ENCODE measurements at regions not wholly inside any gene's neighbourhood (a gene's known extent, or its start where the extent isn't known, plus 50 kb on each side); places are given as distances from the start of the nearest gene placed in this dataset.

DNA sequence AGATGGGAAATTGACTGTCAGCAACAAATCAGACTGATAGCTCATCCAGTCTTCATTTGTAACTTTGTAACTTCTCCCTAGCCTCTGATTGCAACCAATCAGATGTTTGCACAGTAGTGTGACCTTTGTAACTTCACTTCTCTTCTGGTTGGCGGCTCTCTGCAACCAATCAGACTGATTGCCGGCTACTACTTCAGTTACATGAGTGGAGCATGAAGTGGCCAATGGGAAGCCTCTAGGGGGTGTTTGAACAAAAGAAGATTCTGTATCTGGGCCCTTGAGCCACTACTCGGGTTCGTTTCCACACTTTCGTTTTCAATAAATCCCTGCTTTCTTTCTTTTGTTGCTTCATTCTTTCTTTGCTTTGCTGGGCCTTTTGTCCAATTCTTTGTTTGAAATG, 1285.8 kb downstream of the TECRL start:
- H4K8ac ChIP-seq (ENCODE audit: low read depth, low read length) = no peak overlapping the region
- H2BK120ac ChIP-seq (ENCODE audit: insufficient read depth, low read length, poor library complexity) = no peak overlapping the region
- H2AK5ac ChIP-seq (ENCODE audit: low read length) = no peak overlapping the region
- no peaks in the 10 kb centered on the region for H3K79me1 ChIP-seq (ENCODE audit: low read length)
- H2AFZ ChIP-seq (ENCODE audit: insufficient read depth, low read length, poor library complexity) = no peak overlapping the region
- DNase-seq = no peak
- no peak overlapping the region for H3K14ac ChIP-seq (ENCODE audit: low read length)
- H2BK12ac ChIP-seq (ENCODE audit: low read length) = no peak overlapping the region
- no peak overlapping the region for H3K27ac ChIP-seq (ENCODE audit: low read depth, low read length)
- no peak overlapping the region for H4K91ac ChIP-seq (ENCODE audit: low read depth, low read length)
- H2BK5ac ChIP-seq (ENCODE audit: low read depth, low read length, poor library complexity) = no peak overlapping the region
- H3K23ac ChIP-seq (ENCODE audit: low read length) = no peak overlapping the region
- no peaks in the 10 kb centered on the region for H3K4me1 ChIP-seq (ENCODE audit: control insufficient read depth in 1 of 2, insufficient read depth in 2 of 2, low read length in 2 of 2)
- no peaks in the 10 kb centered on the region for H3K36me3 ChIP-seq (ENCODE audit: control insufficient read depth in 1 of 2, insufficient read depth in 2 of 2, low read length in 2 of 2)
- H3K4me2 ChIP-seq (ENCODE audit: low read length) = no peak overlapping the region
- H3K9me3 ChIP-seq (ENCODE audit: insufficient read depth, low read depth, low read length) = no peaks in the 10 kb centered on the region
- H3K27me3 ChIP-seq (ENCODE audit: insufficient read depth, low read length) = no peaks in the 10 kb centered on the region
- no CpG with 5 or more reads among the region's 5 CpGs for WGBS (ENCODE audit: extremely low coverage, insufficient coverage, insufficient read length)
- no peak overlapping the region for H3K4ac ChIP-seq (ENCODE audit: low read depth, low read length)
- H3K9ac ChIP-seq (ENCODE audit: low read length) = no peak overlapping the region
- no peak overlapping the region for H3K4me3 ChIP-seq (ENCODE audit: low read depth, low read length)
- H3K79me2 ChIP-seq (ENCODE audit: control insufficient read depth, insufficient read depth, low read length, poor library complexity) = no peaks in the 10 kb centered on the region
- no peak overlapping the region for H4K12ac ChIP-seq (ENCODE audit: low read depth, low read length)
- no peak overlapping the region for H3K18ac ChIP-seq (ENCODE audit: low read length)

DNA sequence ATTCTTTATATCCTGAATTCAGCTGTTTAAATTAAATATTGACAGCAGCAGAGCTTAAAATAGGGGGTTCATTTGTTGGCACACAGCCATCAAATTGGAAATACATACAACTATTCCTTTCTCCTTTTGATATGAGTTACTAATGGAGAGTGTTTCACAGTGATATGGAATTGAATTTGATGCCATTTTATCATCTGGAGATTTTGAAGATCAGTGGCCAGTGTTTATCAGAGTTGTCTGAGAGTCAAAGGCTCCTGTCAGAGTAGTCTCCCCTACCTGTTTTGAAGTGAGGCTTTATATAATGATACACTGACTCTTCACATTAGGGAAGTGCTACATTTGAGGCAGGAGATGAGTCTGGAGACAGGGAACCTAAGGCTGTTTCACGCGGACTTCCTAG, 1286.3 kb downstream of the TECRL start:
- Histone ChIP-seq H3K79me1 (ENCODE audit: low read length) (no peaks in the 10 kb centered on the region), H3K79me2 (ENCODE audit: control insufficient read depth, insufficient read depth, low read length, poor library complexity) (no peaks in the 10 kb centered on the region), H3K4me1 (ENCODE audit: control insufficient read depth in 1 of 2, insufficient read depth in 2 of 2, low read length in 2 of 2) (no peaks in the 10 kb centered on the region), H3K27ac (ENCODE audit: low read depth, low read length) (no peak overlapping the region), H2AFZ (ENCODE audit: insufficient read depth, low read length, poor library complexity) (no peak overlapping the region), H4K12ac (ENCODE audit: low read depth, low read length) (no peak overlapping the region), H3K18ac (ENCODE audit: low read length) (no peak overlapping the region), H3K9me3 (ENCODE audit: insufficient read depth, low read depth, low read length) (no peaks in the 10 kb centered on the region), H2BK120ac (ENCODE audit: insufficient read depth, low read length, poor library complexity) (no peak overlapping the region), H3K4me3 (ENCODE audit: low read depth, low read length) (no peak overlapping the region), H3K23ac (ENCODE audit: low read length) (no peak overlapping the region), H3K4ac (ENCODE audit: low read depth, low read length) (no peak overlapping the region), H3K27me3 (ENCODE audit: insufficient read depth, low read length) (no peaks in the 10 kb centered on the region), H3K4me2 (ENCODE audit: low read length) (no peak overlapping the region), H3K9ac (ENCODE audit: low read length) (no peak overlapping the region), H4K8ac (ENCODE audit: low read depth, low read length) (no peak overlapping the region), H3K14ac (ENCODE audit: low read length) (no peak overlapping the region), H4K91ac (ENCODE audit: low read depth, low read length) (no peak overlapping the region), H2BK12ac (ENCODE audit: low read length) (no peak overlapping the region), H2BK5ac (ENCODE audit: low read depth, low read length, poor library complexity) (no peak overlapping the region), H2AK5ac (ENCODE audit: low read length) (no peak overlapping the region), H3K36me3 (ENCODE audit: control insufficient read depth in 1 of 2, insufficient read depth in 2 of 2, low read length in 2 of 2) (no peaks in the 10 kb centered on the region)
- DNase-seq = no peak
- WGBS (ENCODE audit: extremely low coverage, insufficient coverage, insufficient read length) = no CpG with 5 or more reads among the region's 2 CpGs

DNA sequence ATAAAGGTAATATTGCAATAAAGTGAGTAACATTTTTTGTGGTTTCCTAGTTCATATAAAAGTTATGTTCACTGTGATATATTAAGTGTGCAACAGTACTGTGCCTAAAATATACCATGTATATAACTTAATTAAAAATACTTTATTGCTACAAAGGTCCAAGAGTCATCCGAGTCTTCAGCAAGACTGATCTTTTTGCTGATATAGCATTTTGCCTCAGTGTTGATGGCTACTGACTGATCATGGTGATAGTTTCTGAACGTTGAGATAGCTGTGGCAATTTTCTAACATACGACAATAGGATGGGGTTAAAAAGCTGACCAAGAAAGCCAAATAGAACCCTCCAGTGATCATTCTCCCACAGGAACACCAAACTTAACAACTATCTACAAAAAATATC, 1302.7 kb downstream of the TECRL start:
- Histone ChIP-seq H3K27me3 (ENCODE audit: insufficient read depth, low read length) (no peaks in the 10 kb centered on the region), H3K23ac (ENCODE audit: low read length) (no peak overlapping the region), H2BK120ac (ENCODE audit: insufficient read depth, low read length, poor library complexity) (no peak overlapping the region), H3K18ac (ENCODE audit: low read length) (no peak overlapping the region), H3K14ac (ENCODE audit: low read length) (no peak overlapping the region), H3K9ac (ENCODE audit: low read length) (no peak overlapping the region), H2BK12ac (ENCODE audit: low read length) (no peak overlapping the region), H3K79me1 (ENCODE audit: low read length) (no peaks in the 10 kb centered on the region), H4K12ac (ENCODE audit: low read depth, low read length) (no peak overlapping the region), H3K79me2 (ENCODE audit: control insufficient read depth, insufficient read depth, low read length, poor library complexity) (no peaks in the 10 kb centered on the region), H3K4me1 (ENCODE audit: control insufficient read depth in 1 of 2, insufficient read depth in 2 of 2, low read length in 2 of 2) (no peaks in the 10 kb centered on the region), H3K4me3 (ENCODE audit: low read depth, low read length) (no peak overlapping the region), H3K4me2 (ENCODE audit: low read length) (no peak overlapping the region), H2AK5ac (ENCODE audit: low read length) (no peak overlapping the region), H3K9me3 (ENCODE audit: insufficient read depth, low read depth, low read length) (no peaks in the 10 kb centered on the region), H4K8ac (ENCODE audit: low read depth, low read length) (no peak overlapping the region), H2BK5ac (ENCODE audit: low read depth, low read length, poor library complexity) (no peak overlapping the region), H3K36me3 (ENCODE audit: control insufficient read depth in 1 of 2, insufficient read depth in 2 of 2, low read length in 2 of 2) (no peaks in the 10 kb centered on the region), H3K4ac (ENCODE audit: low read depth, low read length) (no peak overlapping the region), H4K91ac (ENCODE audit: low read depth, low read length) (no peak overlapping the region), H3K27ac (ENCODE audit: low read depth, low read length) (no peak overlapping the region), H2AFZ (ENCODE audit: insufficient read depth, low read length, poor library complexity) (no peak overlapping the region)
- no peak for DNase-seq
- WGBS (ENCODE audit: extremely low coverage, insufficient coverage, insufficient read length) = no CpG with 5 or more reads among the region's 3 CpGs

DNA sequence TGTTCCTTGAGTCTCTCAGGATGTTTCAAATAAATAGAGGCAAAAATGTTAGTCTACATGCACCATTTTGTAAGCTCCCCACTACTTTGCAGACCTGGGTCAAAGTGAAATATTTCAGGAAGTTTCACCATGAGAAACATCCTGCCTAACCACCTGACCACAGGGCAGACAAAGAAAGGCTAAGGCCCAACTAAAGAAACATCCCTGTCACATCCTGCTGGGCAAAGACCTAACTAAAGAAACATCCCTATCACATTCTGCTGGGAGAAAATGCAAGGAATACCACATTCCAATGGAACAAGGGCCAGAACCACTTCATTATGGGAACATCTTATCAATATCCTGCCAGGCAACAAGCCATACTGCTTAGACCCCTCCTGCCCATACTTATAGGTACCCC, 1303.4 kb downstream of the TECRL start:
- Histone ChIP-seq H3K9me3 (ENCODE audit: insufficient read depth, low read depth, low read length) (no peaks in the 10 kb centered on the region), H3K4me3 (ENCODE audit: low read depth, low read length) (no peak overlapping the region), H3K27me3 (ENCODE audit: insufficient read depth, low read length) (no peaks in the 10 kb centered on the region), H2AFZ (ENCODE audit: insufficient read depth, low read length, poor library complexity) (no peak overlapping the region), H3K4me2 (ENCODE audit: low read length) (no peak overlapping the region), H2BK120ac (ENCODE audit: insufficient read depth, low read length, poor library complexity) (no peak overlapping the region), H3K18ac (ENCODE audit: low read length) (no peak overlapping the region), H3K4ac (ENCODE audit: low read depth, low read length) (no peak overlapping the region), H3K36me3 (ENCODE audit: control insufficient read depth in 1 of 2, insufficient read depth in 2 of 2, low read length in 2 of 2) (no peaks in the 10 kb centered on the region), H3K9ac (ENCODE audit: low read length) (no peak overlapping the region), H3K14ac (ENCODE audit: low read length) (no peak overlapping the region), H2BK5ac (ENCODE audit: low read depth, low read length, poor library complexity) (no peak overlapping the region), H3K4me1 (ENCODE audit: control insufficient read depth in 1 of 2, insufficient read depth in 2 of 2, low read length in 2 of 2) (no peaks in the 10 kb centered on the region), H4K91ac (ENCODE audit: low read depth, low read length) (no peak overlapping the region), H2BK12ac (ENCODE audit: low read length) (no peak overlapping the region), H3K79me2 (ENCODE audit: control insufficient read depth, insufficient read depth, low read length, poor library complexity) (no peaks in the 10 kb centered on the region), H3K79me1 (ENCODE audit: low read length) (no peaks in the 10 kb centered on the region), H2AK5ac (ENCODE audit: low read length) (no peak overlapping the region), H4K12ac (ENCODE audit: low read depth, low read length) (no peak overlapping the region), H3K23ac (ENCODE audit: low read length) (no peak overlapping the region), H3K27ac (ENCODE audit: low read depth, low read length) (no peak overlapping the region), H4K8ac (ENCODE audit: low read depth, low read length) (no peak overlapping the region)
- no peak for DNase-seq

DNA sequence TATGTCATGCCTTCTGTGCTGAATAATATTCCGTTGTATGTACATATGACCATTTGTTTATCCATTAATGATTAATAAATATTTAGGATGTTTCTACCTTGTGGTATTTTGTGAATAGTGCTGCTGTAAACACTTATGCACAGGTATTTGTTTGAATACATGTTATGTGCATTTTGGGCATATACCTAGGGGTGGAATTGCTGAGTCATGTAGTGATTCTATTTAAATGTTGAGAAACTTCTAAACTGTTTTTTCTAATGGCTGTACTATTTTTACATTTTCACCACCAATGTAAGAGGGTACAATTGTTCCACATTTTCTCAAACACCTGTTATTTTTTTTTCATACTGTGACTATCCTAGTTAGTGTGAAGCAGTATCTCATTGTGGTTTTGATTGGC, 1318.6 kb downstream of the TECRL start:
- H2AK5ac ChIP-seq (ENCODE audit: low read length) = no peak overlapping the region
- H2BK12ac ChIP-seq (ENCODE audit: low read length) = no peak overlapping the region
- H3K4me2 ChIP-seq (ENCODE audit: low read length) = no peak overlapping the region
- H2AFZ ChIP-seq (ENCODE audit: insufficient read depth, low read length, poor library complexity) = no peak overlapping the region
- H3K4me1 ChIP-seq (ENCODE audit: control insufficient read depth in 1 of 2, insufficient read depth in 2 of 2, low read length in 2 of 2) = no peaks in the 10 kb centered on the region
- no peak overlapping the region for H4K12ac ChIP-seq (ENCODE audit: low read depth, low read length)
- no peaks in the 10 kb centered on the region for H3K36me3 ChIP-seq (ENCODE audit: control insufficient read depth in 1 of 2, insufficient read depth in 2 of 2, low read length in 2 of 2)
- no peaks in the 10 kb centered on the region for H3K79me1 ChIP-seq (ENCODE audit: low read length)
- H3K14ac ChIP-seq (ENCODE audit: low read length) = no peak overlapping the region
- no CpG with 5 or more reads among the region's 1 CpG for WGBS (ENCODE audit: extremely low coverage, insufficient coverage, insufficient read length)
- no peaks in the 10 kb centered on the region for H3K27me3 ChIP-seq (ENCODE audit: insufficient read depth, low read length)
- H3K23ac ChIP-seq (ENCODE audit: low read length) = no peak overlapping the region
- H2BK120ac ChIP-seq (ENCODE audit: insufficient read depth, low read length, poor library complexity) = no peak overlapping the region
- H2BK5ac ChIP-seq (ENCODE audit: low read depth, low read length, poor library complexity) = no peak overlapping the region
- H4K8ac ChIP-seq (ENCODE audit: low read depth, low read length) = no peak overlapping the region
- DNase-seq = no peak
- no peak overlapping the region for H3K27ac ChIP-seq (ENCODE audit: low read depth, low read length)
- no peak overlapping the region for H3K4me3 ChIP-seq (ENCODE audit: low read depth, low read length)
- H3K9me3 ChIP-seq (ENCODE audit: insufficient read depth, low read depth, low read length) = no peaks in the 10 kb centered on the region
- no peak overlapping the region for H3K4ac ChIP-seq (ENCODE audit: low read depth, low read length)
- H3K18ac ChIP-seq (ENCODE audit: low read length) = no peak overlapping the region
- no peak overlapping the region for H3K9ac ChIP-seq (ENCODE audit: low read length)
- no peak overlapping the region for H4K91ac ChIP-seq (ENCODE audit: low read depth, low read length)
- H3K79me2 ChIP-seq (ENCODE audit: control insufficient read depth, insufficient read depth, low read length, poor library complexity) = no peaks in the 10 kb centered on the region

Measured in trophoblast cell (in vitro differentiated cells and primary cell).